Activated naive CD4-positive, alpha-beta T cell treated with anti-CD3 and anti-CD28 coated beads for 36 hours (primary cell): ENCODE measurements at regions not wholly inside any gene's neighbourhood (a gene's known extent, or its start where the extent isn't known, plus 50 kb on each side); places are given as distances from the start of the nearest gene placed in this dataset.

Source experiments
- CTCF ChIA-PET: fragments of 350-600 bp; sonication (Branson Sonifier 250); formaldehyde crosslinking; loops from one replicate; lab custom pipeline; 2021; ENCODE audit warnings: antibody characterized with exemption; lab: Charles Lee
- DNase-seq: peaks from one replicate; pipeline ENCODE4 v3.0.0-alpha.2; 2020
- H3K27ac Mint-ChIP-seq: one replicate; pipeline ENCODE4 v1.8.0; 2021; ENCODE audit warnings: mild to moderate bottlenecking, mixed read lengths
- H3K27me3 Mint-ChIP-seq: one replicate; pipeline ENCODE4 v1.8.0; 2021; ENCODE audit warnings: low read depth, mixed read lengths
- H3K36me3 Mint-ChIP-seq: one replicate; pipeline ENCODE4 v1.8.0; 2021; ENCODE audit warnings: low read depth, mixed read lengths
- H3K4me1 Mint-ChIP-seq: one replicate; pipeline ENCODE4 v1.8.0; 2021; ENCODE audit warnings: low read depth, mixed read lengths
- H3K4me3 Mint-ChIP-seq: one replicate; pipeline ENCODE4 v1.8.0; 2021; ENCODE audit warnings: mild to moderate bottlenecking, moderate library complexity, mixed read lengths
- H3K9me3 Mint-ChIP-seq: one replicate; pipeline ENCODE4 v1.8.0; 2021; ENCODE audit warnings: mixed read lengths
- intact Hi-C: fragments of 100-400 bp; cut with micrococcal nuclease; formaldehyde crosslinking; loops from one replicate; pipeline ENCODE4 v1.15.1; 2023

DNA sequence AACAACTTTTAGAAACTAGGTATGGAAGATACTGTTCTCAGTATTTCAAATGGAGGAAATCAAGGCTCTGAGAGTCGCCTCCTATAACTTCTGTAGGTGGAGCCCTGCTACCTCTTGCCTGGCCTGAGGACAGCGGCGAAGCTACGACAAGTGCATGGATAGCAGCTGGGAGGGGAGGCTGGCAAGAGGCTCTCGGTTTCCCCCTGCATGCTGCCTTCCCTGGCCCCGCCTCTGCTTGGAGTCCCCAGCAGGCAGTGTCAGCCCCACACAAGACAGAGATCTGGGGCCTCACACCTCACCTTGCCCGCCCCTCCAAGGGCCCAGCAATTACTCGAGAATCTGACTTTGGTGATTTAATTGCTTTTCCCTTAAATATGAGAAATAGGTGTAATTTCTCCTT is 107.6 kb upstream of the POU3F3 start:
- Mint-ChIP-seq H3K4me1 (no peaks in the 10 kb centered on the region), H3K36me3 (no peaks in the 10 kb centered on the region), H3K27me3 (no peaks in the 10 kb centered on the region), H3K9me3 (no peaks in the 10 kb centered on the region), H3K4me3 (no peak overlapping the region), H3K27ac (no peak overlapping the region)
- DNase-seq = no peak
- CTCF ChIA-PET = interaction anchor here (0.6 kb wide), 1 partner anchor 1792 kb away, joined by 3 read pairs; no protein-coding TSS in a partner anchor
- intact Hi-C loops = no loop called here

DNA sequence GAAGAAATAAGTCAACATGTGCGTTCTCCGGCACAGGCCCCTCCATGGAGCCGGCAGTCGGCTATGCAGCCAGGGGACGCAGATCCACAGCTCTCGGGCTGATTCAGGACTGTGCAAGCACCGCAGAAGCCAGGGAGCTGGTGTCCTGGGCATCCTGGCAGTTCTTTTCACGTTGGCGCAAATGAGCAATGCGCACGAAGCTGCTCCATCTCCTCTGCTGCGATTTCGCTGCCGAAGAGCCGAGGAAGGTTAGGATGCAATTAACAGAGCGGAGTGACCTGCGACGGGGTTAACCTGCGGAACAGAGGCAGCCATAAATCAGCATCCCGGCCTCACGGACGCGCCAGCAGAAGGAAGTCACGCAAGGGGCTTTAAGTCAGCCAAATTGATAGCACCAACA is 107.1 kb upstream of the POU3F3 start:
- H3K36me3 Mint-ChIP-seq = no peaks in the 10 kb centered on the region
- no peak for DNase-seq
- H3K27me3 Mint-ChIP-seq = no peaks in the 10 kb centered on the region
- CTCF ChIA-PET = interaction anchor here (0.6 kb wide), 1 partner anchor 1792 kb away, joined by 3 read pairs; no protein-coding TSS in a partner anchor
- no peaks in the 10 kb centered on the region for H3K9me3 Mint-ChIP-seq
- no peak overlapping the region for H3K4me3 Mint-ChIP-seq
- no peaks in the 10 kb centered on the region for H3K4me1 Mint-ChIP-seq
- intact Hi-C loops = no loop called here
- H3K27ac Mint-ChIP-seq = no peak overlapping the region

DNA sequence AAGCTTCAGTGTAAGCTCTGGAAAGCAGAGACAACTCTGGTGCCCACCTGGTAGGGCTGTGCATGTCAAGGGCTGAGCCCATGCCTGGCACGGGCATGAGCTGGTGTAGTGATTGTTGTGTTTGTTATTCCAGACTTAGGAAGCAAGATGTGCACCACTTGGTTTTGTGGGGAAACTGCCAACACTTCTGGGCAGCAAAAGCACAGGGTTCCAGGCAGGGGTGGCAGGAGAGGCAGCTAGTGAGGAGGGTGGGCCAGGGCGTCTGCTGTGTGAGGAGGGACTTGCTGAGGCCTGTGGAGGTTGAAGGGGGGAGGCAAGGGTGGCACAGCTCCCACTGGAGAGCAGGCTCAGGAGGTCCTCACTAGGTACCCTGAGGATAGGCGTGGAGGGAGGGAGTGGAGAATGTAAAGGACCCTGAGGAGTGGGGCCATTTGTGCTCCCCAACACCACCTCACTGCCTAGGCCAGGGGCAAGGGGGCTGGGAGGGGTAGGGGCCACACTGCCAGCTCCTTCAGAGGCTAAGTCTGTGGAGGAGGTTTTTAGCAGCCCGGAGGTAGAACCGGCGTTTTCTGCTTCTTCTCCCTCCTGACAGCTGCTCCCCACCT is 104.0 kb upstream of the POU3F3 start:
- Mint-ChIP-seq H3K27ac (no peak overlapping the region), H3K4me3 (no peak overlapping the region), H3K27me3 (no peaks in the 10 kb centered on the region), H3K9me3 (no peaks in the 10 kb centered on the region), H3K4me1 (no peaks in the 10 kb centered on the region), H3K36me3 (no peaks in the 10 kb centered on the region)
- CTCF ChIA-PET = no interaction called here
- intact Hi-C loops = no loop called here
- DNase-seq = no peak

DNA sequence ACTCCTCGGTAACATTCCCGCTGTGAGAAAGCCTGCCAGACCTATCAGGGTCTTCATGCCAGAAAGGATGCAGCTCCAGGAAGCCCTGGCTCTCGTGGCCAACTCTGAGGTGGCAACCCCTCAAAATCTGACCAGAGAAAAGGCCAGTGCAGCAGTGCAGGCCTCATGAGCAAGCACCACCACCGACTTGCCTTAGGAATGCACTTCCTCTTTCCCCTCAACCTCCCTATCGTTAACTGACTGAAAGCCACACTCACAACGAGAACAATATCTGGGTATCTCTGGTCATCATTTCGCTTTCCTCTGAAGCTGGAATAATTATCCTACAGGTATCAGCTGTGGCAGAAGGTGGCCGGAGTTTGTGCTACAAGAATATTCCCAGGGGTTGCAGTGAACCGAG is 101.4 kb upstream of the POU3F3 start:
- Mint-ChIP-seq H3K27ac (no peak overlapping the region), H3K4me1 (no peaks in the 10 kb centered on the region), H3K27me3 (peaks cover 5% of the 10 kb centered on the region), H3K9me3 (no peaks in the 10 kb centered on the region), H3K36me3 (no peaks in the 10 kb centered on the region), H3K4me3 (no peak overlapping the region)
- DNase-seq = no peak
- CTCF ChIA-PET = no interaction called here
- intact Hi-C loops = no loop called here

DNA sequence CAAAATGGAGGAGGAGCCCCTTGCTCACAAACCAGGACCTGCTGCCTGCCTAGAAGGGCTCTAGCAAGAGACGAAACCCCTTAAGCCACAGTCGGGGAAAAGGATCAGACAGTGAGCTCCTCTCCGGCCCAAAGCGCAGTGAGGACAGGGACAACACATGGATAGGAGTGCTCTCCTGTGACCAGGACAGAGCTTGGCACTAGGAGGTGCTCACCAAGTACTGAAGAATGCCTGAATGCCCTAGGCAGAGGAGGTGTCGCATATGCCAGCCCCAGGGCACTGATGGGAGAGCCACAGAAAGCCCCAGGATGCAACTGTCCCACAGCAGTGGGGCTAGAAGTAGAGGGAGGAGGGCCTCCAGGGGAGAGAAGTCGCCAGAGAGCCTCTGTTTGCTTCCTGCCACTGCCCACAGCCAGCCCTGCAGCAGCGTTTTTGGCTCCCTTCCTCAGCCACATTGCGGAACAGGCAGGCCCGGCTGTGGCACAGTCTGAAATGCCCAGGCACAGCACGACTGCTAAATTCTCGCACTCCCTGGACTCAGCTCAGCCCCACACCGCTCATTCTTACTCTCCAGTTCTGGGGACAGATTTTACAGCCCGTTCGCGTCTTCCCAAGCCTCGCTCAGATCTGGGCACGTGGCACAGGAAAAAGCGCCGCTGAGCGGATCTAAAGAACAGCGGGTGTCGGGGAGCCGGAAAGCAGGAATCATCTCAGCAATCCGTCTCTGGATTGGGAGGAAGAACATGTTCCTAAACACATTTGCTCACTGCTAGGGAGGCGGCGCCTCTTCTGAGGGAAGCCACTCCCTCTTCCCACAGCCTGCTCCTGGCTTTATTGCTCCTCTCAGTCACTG is 98.7 kb upstream of the POU3F3 start:
- Mint-ChIP-seq H3K9me3 (no peaks in the 10 kb centered on the region), H3K27ac (no peak overlapping the region), H3K36me3 (no peaks in the 10 kb centered on the region), H3K4me3 (no peak overlapping the region), H3K27me3 (peaks cover 8% of the 10 kb centered on the region), H3K4me1 (no peaks in the 10 kb centered on the region)
- no peak for DNase-seq
- intact Hi-C loops = no loop called here
- CTCF ChIA-PET = no interaction called here

DNA sequence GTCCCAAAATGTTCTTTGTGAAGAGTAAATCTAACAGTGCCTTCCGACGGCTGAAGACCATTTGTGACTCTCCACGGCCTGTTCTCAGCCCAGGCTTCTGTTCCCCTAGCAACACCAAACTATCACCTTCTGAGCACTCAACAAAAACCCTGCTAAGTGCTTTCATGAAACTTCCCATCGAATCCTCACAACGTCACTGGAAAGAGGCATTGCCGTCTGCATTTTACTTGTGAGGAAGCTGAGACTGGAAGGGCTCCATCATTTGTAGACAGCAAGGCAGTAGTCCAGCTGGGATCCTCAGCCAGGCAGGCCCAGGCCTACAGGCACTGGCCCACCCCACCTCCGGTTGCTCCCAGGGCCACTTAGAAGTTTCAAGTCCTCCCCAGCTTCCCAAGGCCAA is 97.8 kb upstream of the POU3F3 start:
- H3K4me1 Mint-ChIP-seq = no peaks in the 10 kb centered on the region
- no peak overlapping the region for H3K4me3 Mint-ChIP-seq
- H3K36me3 Mint-ChIP-seq = no peaks in the 10 kb centered on the region
- peaks cover 14% of the 10 kb centered on the region for H3K27me3 Mint-ChIP-seq
- intact Hi-C loops = no loop called here
- CTCF ChIA-PET = no interaction called here
- no peaks in the 10 kb centered on the region for H3K9me3 Mint-ChIP-seq
- H3K27ac Mint-ChIP-seq = no peak overlapping the region
- DNase-seq = no peak

DNA sequence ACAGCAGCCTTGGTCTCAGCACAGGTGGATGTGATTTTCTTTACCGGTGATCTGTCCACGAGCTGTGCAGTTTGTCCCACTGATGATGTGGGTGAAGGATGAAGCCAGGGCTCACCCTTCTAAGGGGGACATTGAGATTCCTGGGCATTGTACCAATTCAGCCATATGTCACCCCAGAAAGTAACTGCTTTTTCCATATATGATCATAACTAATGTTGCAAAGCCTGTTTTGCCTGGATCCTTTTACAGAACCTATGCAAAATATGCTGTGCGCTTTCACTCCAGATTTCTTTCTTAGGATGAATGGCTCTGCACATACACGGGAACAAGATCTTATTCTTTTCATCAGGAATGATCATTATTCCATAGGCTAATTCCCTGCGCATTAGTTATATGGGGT is 96.9 kb upstream of the POU3F3 start:
- intact Hi-C loops = no loop called here

DNA sequence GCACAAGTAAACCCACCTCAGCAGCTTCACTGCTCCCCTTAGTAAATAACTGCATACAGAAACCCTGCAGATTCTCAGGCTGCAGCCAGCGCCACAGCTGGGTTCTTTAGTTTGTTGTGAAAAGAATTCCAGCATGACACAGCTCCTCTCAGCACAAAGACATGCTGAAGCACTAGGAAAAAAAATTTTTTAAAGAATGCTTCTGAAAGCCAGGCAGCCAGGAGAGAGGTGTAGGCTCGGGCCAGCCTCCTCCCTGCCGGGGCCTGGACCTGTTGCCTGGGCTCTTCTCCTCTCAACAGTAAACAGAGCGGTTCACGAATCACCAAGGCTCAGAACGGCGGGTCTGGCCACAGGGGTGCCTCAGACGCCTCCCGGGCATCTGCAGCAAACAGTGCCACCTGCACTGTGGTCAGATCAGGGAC is 95.7 kb upstream of the POU3F3 start:
- CTCF ChIA-PET = no interaction called here
- Mint-ChIP-seq H3K4me3 (no peak overlapping the region), H3K9me3 (no peaks in the 10 kb centered on the region)

More for the DNA sequence above, 96.9 kb upstream of the POU3F3 start:
- Mint-ChIP-seq H3K27ac (no peak overlapping the region), H3K9me3 (no peaks in the 10 kb centered on the region), H3K36me3 (no peaks in the 10 kb centered on the region), H3K27me3 (peaks cover 15% of the 10 kb centered on the region), H3K4me3 (no peak overlapping the region), H3K4me1 (no peaks in the 10 kb centered on the region)
- DNase-seq = no peak
- CTCF ChIA-PET = no interaction called here

DNA sequence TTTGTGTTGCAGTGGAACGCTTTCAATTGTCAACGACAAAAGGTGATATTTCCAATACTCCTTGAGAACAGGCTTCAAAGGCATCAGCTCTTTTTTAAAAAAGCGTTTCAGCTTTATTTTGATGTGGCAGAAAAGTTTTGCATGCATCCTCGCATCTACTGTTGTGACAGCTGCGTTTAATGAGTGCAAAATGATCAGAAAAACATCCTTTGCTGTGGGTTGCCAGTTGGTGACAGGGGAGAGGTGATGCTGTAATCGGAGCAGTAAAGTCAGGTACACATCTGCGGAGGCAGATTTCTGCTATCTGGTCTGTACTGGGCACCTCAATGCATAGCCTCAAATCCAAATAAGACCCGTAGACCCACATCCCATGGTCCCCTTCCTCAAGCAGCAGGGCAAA is 91.9 kb upstream of the POU3F3 start:
- Mint-ChIP-seq H3K4me1 (no peaks in the 10 kb centered on the region), H3K9me3 (no peaks in the 10 kb centered on the region), H3K27ac (no peak overlapping the region), H3K36me3 (no peaks in the 10 kb centered on the region), H3K27me3 (peaks cover 16% of the 10 kb centered on the region), H3K4me3 (no peak overlapping the region)
- DNase-seq = no peak
- intact Hi-C loops = no loop called here
- CTCF ChIA-PET = no interaction called here

More for the DNA sequence above, 95.7 kb upstream of the POU3F3 start:
- Mint-ChIP-seq H3K27ac (no peak overlapping the region), H3K27me3 (peaks cover 15% of the 10 kb centered on the region), H3K36me3 (no peaks in the 10 kb centered on the region), H3K4me1 (no peaks in the 10 kb centered on the region)
- intact Hi-C loops = no loop called here
- DNase-seq = no peak

DNA sequence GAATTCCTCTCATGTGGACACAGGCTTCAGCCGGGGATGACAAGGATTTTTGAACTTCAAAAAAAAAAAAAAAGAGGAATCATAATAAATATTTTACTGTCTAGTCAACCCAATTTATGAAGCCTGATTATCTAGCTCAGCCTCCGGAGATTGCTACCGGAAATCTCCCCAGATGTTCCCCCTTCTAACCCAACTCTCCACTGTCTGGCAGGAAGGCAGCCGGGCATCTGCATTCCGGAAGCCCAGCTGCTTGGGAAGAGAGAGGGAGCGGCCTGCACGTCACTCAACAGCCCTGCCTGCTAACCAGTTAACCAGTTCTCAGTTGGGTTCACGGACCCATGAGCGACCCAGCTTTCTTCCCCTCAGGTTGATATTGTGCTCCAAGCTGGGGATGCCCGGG is 87.2 kb upstream of the POU3F3 start:
- DNase-seq = no peak
- intact Hi-C loops = no loop called here
- Mint-ChIP-seq H3K36me3 (no peaks in the 10 kb centered on the region), H3K4me3 (no peak overlapping the region), H3K4me1 (no peaks in the 10 kb centered on the region), H3K9me3 (peaks cover 1% of the 10 kb centered on the region), H3K27ac (no peak overlapping the region), H3K27me3 (peaks cover 6% of the 10 kb centered on the region)
- CTCF ChIA-PET = no interaction called here

DNA sequence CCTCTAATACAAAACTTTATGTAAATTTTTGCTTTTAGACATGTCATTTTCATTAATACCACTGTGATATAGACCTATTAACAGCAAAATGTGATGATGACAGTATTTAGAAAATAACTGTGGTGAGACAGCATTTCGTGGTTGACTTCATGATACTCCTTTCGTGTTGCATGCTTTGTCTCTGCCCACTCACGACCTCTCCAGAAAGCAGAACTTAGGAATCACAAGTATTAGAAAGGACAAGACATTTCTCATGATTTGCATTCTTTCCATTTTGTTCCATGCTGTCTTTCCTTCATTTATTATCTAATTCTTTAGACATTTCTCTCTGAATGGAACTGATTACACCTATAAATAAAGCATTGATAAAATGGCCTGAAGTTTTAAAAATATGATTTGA is 85.2 kb upstream of the POU3F3 start:
- no peak overlapping the region for H3K4me3 Mint-ChIP-seq
- H3K9me3 Mint-ChIP-seq = peaks cover 1% of the 10 kb centered on the region
- H3K4me1 Mint-ChIP-seq = no peaks in the 10 kb centered on the region
- CTCF ChIA-PET = no interaction called here
- H3K27me3 Mint-ChIP-seq = peaks cover 6% of the 10 kb centered on the region
- intact Hi-C loops = no loop called here
- no peak overlapping the region for H3K27ac Mint-ChIP-seq
- no peak for DNase-seq
- H3K36me3 Mint-ChIP-seq = no peaks in the 10 kb centered on the region

DNA sequence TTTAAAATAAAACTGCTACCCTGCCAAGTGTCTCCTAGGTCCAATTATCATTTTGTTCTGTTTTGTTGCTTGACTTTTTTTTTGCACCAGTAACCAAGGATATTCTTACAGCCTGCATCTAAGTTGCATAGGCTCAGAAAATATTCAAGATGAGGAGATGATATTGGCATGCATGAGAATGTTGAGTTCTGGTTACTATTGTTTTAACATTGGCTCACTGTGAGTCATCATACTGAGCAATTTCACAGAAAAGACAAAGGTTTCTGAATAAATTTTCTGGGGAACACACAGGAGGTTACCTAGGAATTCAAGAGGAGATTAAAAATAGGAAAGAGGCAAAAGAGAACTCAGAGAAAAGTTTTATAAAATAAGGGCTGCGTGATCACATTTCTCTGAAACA is 84.8 kb upstream of the POU3F3 start:
- Mint-ChIP-seq H3K4me1 (no peaks in the 10 kb centered on the region), H3K27me3 (peaks cover 6% of the 10 kb centered on the region), H3K27ac (no peak overlapping the region), H3K36me3 (no peaks in the 10 kb centered on the region), H3K4me3 (no peak overlapping the region), H3K9me3 (peaks cover 1% of the 10 kb centered on the region)
- CTCF ChIA-PET = interaction anchor here (1.0 kb wide), 1 partner anchor 17 kb away, joined by 3 read pairs; no protein-coding TSS in a partner anchor
- intact Hi-C loops = no loop called here
- DNase-seq = no peak

DNA sequence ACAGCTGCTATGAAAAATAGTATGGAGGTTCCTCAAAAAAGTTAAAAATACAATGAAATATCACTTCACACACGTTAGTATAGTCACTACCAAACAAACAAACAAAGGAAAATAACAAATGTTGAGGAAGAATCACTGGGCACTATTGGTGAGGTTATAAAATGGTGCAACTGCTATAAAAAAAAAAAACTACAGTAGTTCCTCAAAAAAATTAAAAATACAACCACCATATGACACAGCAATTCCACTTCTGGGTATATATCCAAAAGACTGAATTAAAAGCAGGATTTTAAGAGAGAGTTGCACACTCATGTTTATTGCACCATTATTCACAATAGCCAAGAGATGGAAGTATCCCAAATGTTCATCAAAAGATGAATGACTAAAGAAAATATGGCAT is 80.9 kb upstream of the POU3F3 start:
- Mint-ChIP-seq H3K9me3 (peaks cover 1% of the 10 kb centered on the region), H3K27ac (no peak overlapping the region), H3K36me3 (no peaks in the 10 kb centered on the region), H3K4me3 (no peak overlapping the region), H3K27me3 (peaks cover 4% of the 10 kb centered on the region), H3K4me1 (no peaks in the 10 kb centered on the region)
- no peak for DNase-seq
- CTCF ChIA-PET = no interaction called here
- intact Hi-C loops = no loop called here
